ENCODE measurements at regions not wholly inside any gene's neighbourhood (a gene's known extent, or its start where the extent isn't known, plus 50 kb on each side); places are given as distances from the start of the nearest gene placed in this dataset.

DNA sequence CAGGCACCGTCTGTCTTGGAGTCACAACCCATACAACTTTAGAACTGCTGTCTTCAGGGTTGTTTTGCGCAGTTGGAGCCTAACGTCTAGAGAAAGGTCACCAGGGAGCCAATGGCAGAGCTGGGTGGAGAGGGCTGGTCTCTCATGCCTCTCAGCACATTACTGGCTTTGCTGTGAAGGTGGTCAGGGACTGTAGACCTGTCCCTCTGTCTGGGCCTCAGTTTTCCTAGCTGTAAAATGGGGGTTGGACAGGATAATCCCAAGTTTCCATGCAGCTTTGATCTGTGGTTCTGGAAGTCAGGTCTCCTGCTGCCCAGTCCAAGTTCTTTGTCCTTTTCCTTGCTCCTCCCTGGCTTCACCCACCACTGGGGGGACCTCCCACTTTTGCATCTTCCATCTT lies 52.2 kb upstream of the EPB41L1 start:
- H2AK9ac ChIP-seq (replicated peaks; ENCODE audit: low read depth, low read length, poor library complexity): no peak overlapping the region
- no peak overlapping the region for H2BK5ac ChIP-seq (ENCODE audit: low read depth, low read length, poor library complexity, severe bottlenecking)
- no peak overlapping the region for H3K4me2 ChIP-seq (ENCODE audit: low read depth, low read length)
- DNase-seq: no peak
- no peak overlapping the region for H2BK15ac ChIP-seq (ENCODE audit: low read depth, low read length)
- intact Hi-C loops (cut with micrococcal nuclease): no loop called here
- H3K27ac ChIP-seq (ENCODE audit: insufficient read depth, low read length): no peak overlapping the region
- H3K4me1 ChIP-seq (ENCODE audit: control insufficient read depth, insufficient read depth, low read length): no peaks in the 10 kb centered on the region
- H2AK5ac ChIP-seq (ENCODE audit: low read depth, low read length): no peak overlapping the region
- no peak overlapping the region for H3K14ac ChIP-seq (replicated peaks; ENCODE audit: low read depth, low read length)
- ChIA-PET CTCF (interaction anchor here (0.9 kb wide), 1 partner anchor 11 kb away, joined by 3 read pairs; no protein-coding TSS in a partner anchor), POLR2A (ENCODE audit: unreplicated experiment) (interaction anchor here (0.6 kb wide), 1 partner anchor 16 kb away, joined by 6 read pairs; no protein-coding TSS in a partner anchor)
- H3K27me3 ChIP-seq (ENCODE audit: control insufficient read depth, insufficient read depth, low read length): peaks cover 18% of the 10 kb centered on the region
- H3K9ac ChIP-seq (ENCODE audit: low read depth, low read length): no peak overlapping the region
- no peak overlapping the region for H3K4ac ChIP-seq (ENCODE audit: low read depth, low read length)
- no peak for ATAC-seq (ENCODE audit: low read depth)
- no peak overlapping the region for H3K23ac ChIP-seq (ENCODE audit: low read depth, low read length)
- H3K36me3 ChIP-seq (ENCODE audit: control insufficient read depth, insufficient read depth, low read length): no peaks in the 10 kb centered on the region
- in situ Hi-C loops (cut with MboI; ENCODE audit: low sequenced_read_pairs): no loop called here
- no peak overlapping the region for H4K8ac ChIP-seq (ENCODE audit: low read depth in 2 of 2, low read length in 2 of 2)
- H3K56ac ChIP-seq (ENCODE audit: extremely low read depth, insufficient read depth, low read length): no peak overlapping the region
- H2AFZ ChIP-seq (replicated peaks; ENCODE audit: low read length, poor library complexity): peak overlapping the region; percentile 17
- no peak overlapping the region for H4K91ac ChIP-seq (ENCODE audit: insufficient read depth, low read depth, low read length)
- WGBS, 2 experiments (ENCODE audit: extremely low coverage in 2 of 2, insufficient read length in 1 of 2): no CpG with 5 or more reads among the region's 3 CpGs
- no peak overlapping the region for H3K18ac ChIP-seq (ENCODE audit: low read depth, low read length)
- H3K79me1 ChIP-seq (ENCODE audit: low read depth in 1 of 2, low read length in 2 of 2): no peaks in the 10 kb centered on the region
- no peak overlapping the region for H2BK120ac ChIP-seq (ENCODE audit: low read depth, low read length)
- no peak overlapping the region for H3K4me3 ChIP-seq (ENCODE audit: insufficient read depth, low read depth, low read length)
- no peaks in the 10 kb centered on the region for H4K20me1 ChIP-seq (ENCODE audit: insufficient read depth, low read length)
- no TSS peak for BruUV-seq (replicated peaks)
- no peak overlapping the region for H2BK20ac ChIP-seq (ENCODE audit: low read depth, low read length)
- TF ChIP-seq BHLHE40 (IDR thresholded peaks at IDR 0.05; ENCODE audit: low read depth, low read length) (no peak), POLR2A (IDR thresholded peaks at IDR 0.05; ENCODE audit: low read depth, low read length) (no peak), MAZ (IDR thresholded peaks at IDR 0.05; ENCODE audit: borderline replicate concordance, low read depth, low read length) (no peak), CHD1 (IDR thresholded peaks at IDR 0.05; ENCODE audit: low read depth, low read length) (no peak), ELK1 (IDR thresholded peaks at IDR 0.05; ENCODE audit: borderline replicate concordance, low read depth, low read length) (no peak), USF2 (IDR thresholded peaks at IDR 0.05; ENCODE audit: low read depth, low read length) (no peak), RAD21 (IDR thresholded peaks at IDR 0.05; ENCODE audit: low read length) (no peak), NFE2L2 (IDR thresholded peaks at IDR 0.05; ENCODE audit: low read depth, low read length) (no peak), CEBPB (IDR thresholded peaks at IDR 0.05; ENCODE audit: low read depth, low read length) (no peak), RFX5 (IDR thresholded peaks at IDR 0.05; ENCODE audit: low read depth, low read length) (no peak), MAFK (IDR thresholded peaks at IDR 0.05; ENCODE audit: low read depth, low read length) (no peak), FOS (IDR thresholded peaks at IDR 0.05; ENCODE audit: low read depth, low read length) (no peak), SMC3 (IDR thresholded peaks at IDR 0.05; ENCODE audit: low read depth, low read length) (no peak), RCOR1 (IDR thresholded peaks at IDR 0.05; ENCODE audit: insufficient replicate concordance, low read length) (no peak), MXI1 (IDR thresholded peaks at IDR 0.05; ENCODE audit: borderline replicate concordance, low read depth, low read length) (no peak)
- TF ChIP-seq, protein P1, sequence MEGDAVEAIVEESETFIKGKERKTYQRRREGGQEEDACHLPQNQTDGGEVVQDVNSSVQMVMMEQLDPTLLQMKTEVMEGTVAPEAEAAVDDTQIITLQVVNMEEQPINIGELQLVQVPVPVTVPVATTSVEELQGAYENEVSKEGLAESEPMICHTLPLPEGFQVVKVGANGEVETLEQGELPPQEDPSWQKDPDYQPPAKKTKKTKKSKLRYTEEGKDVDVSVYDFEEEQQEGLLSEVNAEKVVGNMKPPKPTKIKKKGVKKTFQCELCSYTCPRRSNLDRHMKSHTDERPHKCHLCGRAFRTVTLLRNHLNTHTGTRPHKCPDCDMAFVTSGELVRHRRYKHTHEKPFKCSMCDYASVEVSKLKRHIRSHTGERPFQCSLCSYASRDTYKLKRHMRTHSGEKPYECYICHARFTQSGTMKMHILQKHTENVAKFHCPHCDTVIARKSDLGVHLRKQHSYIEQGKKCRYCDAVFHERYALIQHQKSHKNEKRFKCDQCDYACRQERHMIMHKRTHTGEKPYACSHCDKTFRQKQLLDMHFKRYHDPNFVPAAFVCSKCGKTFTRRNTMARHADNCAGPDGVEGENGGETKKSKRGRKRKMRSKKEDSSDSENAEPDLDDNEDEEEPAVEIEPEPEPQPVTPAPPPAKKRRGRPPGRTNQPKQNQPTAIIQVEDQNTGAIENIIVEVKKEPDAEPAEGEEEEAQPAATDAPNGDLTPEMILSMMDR (conservative IDR thresholded peaks at IDR 0.05; ENCODE audit: low read depth, low read length): no peak
- H3K9me3 ChIP-seq (ENCODE audit: control insufficient read depth, insufficient read depth, low read length): no peaks in the 10 kb centered on the region
- H3K9me1 ChIP-seq (ENCODE audit: insufficient read depth, low read length): peaks cover 4% of the 10 kb centered on the region; the same call in 1 of the 2 replicates
- H4K5ac ChIP-seq (ENCODE audit: low read depth, low read length): no peak overlapping the region
- dilution Hi-C loops (cut with HindIII; ENCODE audit: low sequenced_read_pairs, unreplicated experiment): no loop called here

All from IMR-90 (cell line).